Fibroblast of mammary gland (primary cell): ENCODE measurements at regions not wholly inside any gene's neighbourhood (a gene's known extent, or its start where the extent isn't known, plus 50 kb on each side); places are given as distances from the start of the nearest gene placed in this dataset.

Source experiments
- DNase-seq: peaks from one replicate; pipeline ENCODE4 v3.0.0-alpha.2; 2010; ENCODE audit warnings: low read depth
- H3K4me3 ChIP-seq: 2 replicates; pipeline ENCODE4 v1.5.1; 2011; ENCODE audit warnings: low read depth, mild to moderate bottlenecking, low read length, moderate library complexity; ENCODE audit not compliant: control insufficient read depth
- CTCF ChIP-seq: conservative IDR thresholded peaks from 2 replicates; pipeline ENCODE4 v1.5.1; 2011; ENCODE audit warnings: low read depth, low read length, inconsistent platforms; ENCODE audit not compliant: control insufficient read depth, insufficient read depth

GRCh38 chrX:25663701-25664100, 474.4 kb upstream of the MAGEB18 start:
- DNase-seq = no peak
- H3K4me3 ChIP-seq = no peak overlapping the region
- TF ChIP-seq CTCF = no peak

DNA sequence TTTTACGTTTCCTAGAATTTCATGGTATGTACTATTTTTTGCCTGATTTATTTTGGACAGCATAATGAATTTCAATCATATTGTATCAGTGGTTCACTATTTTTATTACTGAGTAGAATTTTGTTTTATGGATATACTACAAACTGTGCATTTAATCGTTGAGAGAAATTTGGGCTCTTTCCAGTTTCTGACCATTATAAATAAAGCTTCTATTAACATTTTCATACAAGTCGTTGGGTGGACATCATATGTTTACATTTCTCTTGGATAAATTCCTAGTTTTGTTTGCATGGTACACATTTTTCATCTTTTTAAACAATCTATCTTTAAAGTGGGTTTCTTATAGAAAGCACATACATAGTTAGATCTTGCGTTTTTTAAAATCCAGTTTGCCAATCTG, 472.7 kb upstream of the MAGEB18 start:
- DNase-seq = no peak
- TF ChIP-seq CTCF = no peak
- no peak overlapping the region for H3K4me3 ChIP-seq

- no peak for TF ChIP-seq CTCF
- H3K4me3 ChIP-seq = no peak overlapping the region
- DNase-seq = no peak
These were observed 470.5 kb upstream of the MAGEB18 start for GRCh38 chrX:25667681-25668080.

- no peak for TF ChIP-seq CTCF
These were observed 463.4 kb upstream of the MAGEB18 start for GRCh38 chrX:25674776-25675175.

GRCh38 chrX:25701876-25702275, 436.3 kb upstream of the MAGEB18 start:
- DNase-seq = no peak
- no peak for TF ChIP-seq CTCF

More at GRCh38 chrX:25674776-25675175, 463.4 kb upstream of the MAGEB18 start:
- DNase-seq = no peak
- no peak overlapping the region for H3K4me3 ChIP-seq

GRCh38 chrX:25717122-25717521, 421.0 kb upstream of the MAGEB18 start:
- H3K4me3 ChIP-seq = no peak overlapping the region
- DNase-seq = no peak
- no peak for TF ChIP-seq CTCF

More at GRCh38 chrX:25701876-25702275, 436.3 kb upstream of the MAGEB18 start:
- H3K4me3 ChIP-seq = no peak overlapping the region

DNA sequence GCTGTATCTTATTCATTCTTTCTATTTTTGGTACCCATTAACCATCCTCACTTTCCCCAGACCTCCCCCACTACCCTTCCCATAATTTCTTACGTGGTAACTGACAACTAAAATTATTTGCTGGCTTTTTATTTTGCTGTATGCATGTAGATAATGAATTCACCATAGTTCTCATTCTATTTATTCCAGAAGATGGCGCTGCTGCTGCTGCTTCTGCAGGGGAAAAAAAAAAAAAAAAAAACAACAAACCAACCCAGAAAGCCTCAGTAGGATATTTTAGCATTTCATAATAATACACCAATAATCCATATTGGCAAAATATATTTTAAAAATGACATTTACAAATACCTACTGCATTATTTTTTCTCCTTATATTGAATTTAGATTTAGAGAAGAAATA, 416.6 kb upstream of the MAGEB18 start:
- TF ChIP-seq CTCF = peak; percentile 22
- H3K4me3 ChIP-seq = no peak overlapping the region
- DNase-seq = peak; percentile 0
